Mesenteric fat pad (tissue), 1 donor: ENCODE measurements at regions not wholly inside any gene's neighbourhood (a gene's known extent, or its start where the extent isn't known, plus 50 kb on each side); places are given as distances from the start of the nearest gene placed in this dataset.

Source experiments
- DNase-seq: peaks from one replicate; pipeline ENCODE4 v3.0.0-alpha.2; 2020; ENCODE audit warnings: low spot score
- donor health status: DM: yes; HTN: yes; CAD: no.

- DNase-seq = no peak
These were observed 225.6 kb upstream of the ATP11B start for GRCh38 chr3:182567700-182568099.

GRCh38 chr3:182568261-182568660 is 225.0 kb upstream of the ATP11B start:
- DNase-seq = no peak

- DNase-seq = no peak
These were observed 224.4 kb upstream of the ATP11B start for GRCh38 chr3:182568876-182569275.

GRCh38 chr3:182570946-182571594 is 222.2 kb upstream of the ATP11B start:
- DNase-seq = no peak

GRCh38 chr3:182575941-182576340 is 217.4 kb upstream of the ATP11B start:
- no peak for DNase-seq

- no peak for DNase-seq
These were observed 209.8 kb upstream of the ATP11B start for GRCh38 chr3:182583545-182583944.

- DNase-seq = no peak
These were observed 207.7 kb upstream of the ATP11B start for GRCh38 chr3:182585532-182586150.

GRCh38 chr3:182592747-182593146 is 200.6 kb upstream of the ATP11B start:
- DNase-seq = no peak

- DNase-seq = no peak
These were observed 196.5 kb upstream of the ATP11B start for GRCh38 chr3:182596676-182597410.

GRCh38 chr3:182597621-182598041 is 195.7 kb upstream of the ATP11B start:
- DNase-seq = no peak

GRCh38 chr3:182601597-182601996 is 191.7 kb upstream of the ATP11B start:
- DNase-seq = no peak

GRCh38 chr3:182603501-182603900 is 189.8 kb upstream of the ATP11B start:
- DNase-seq = no peak

GRCh38 chr3:182605882-182606611 is 187.3 kb upstream of the ATP11B start:
- no peak for DNase-seq

GRCh38 chr3:182606905-182607504 is 186.3 kb upstream of the ATP11B start:
- no peak for DNase-seq

GRCh38 chr3:182608832-182609231 is 184.5 kb upstream of the ATP11B start:
- no peak for DNase-seq

- no peak for DNase-seq
These were observed 183.6 kb upstream of the ATP11B start for GRCh38 chr3:182609575-182610156.

- DNase-seq = no peak
These were observed 181.0 kb upstream of the ATP11B start for GRCh38 chr3:182612332-182612731.

- DNase-seq = no peak
These were observed 175.8 kb upstream of the ATP11B start for GRCh38 chr3:182617500-182617899.

GRCh38 chr3:182618085-182618732 is 175.1 kb upstream of the ATP11B start:
- no peak for DNase-seq

GRCh38 chr3:182618981-182619591 is 174.2 kb upstream of the ATP11B start:
- no peak for DNase-seq
